HAP-1 (cell line): ENCODE measurements at regions not wholly inside any gene's neighbourhood (a gene's known extent, or its start where the extent isn't known, plus 50 kb on each side); places are given as distances from the start of the nearest gene placed in this dataset.

Source experiments
- DNase-seq, 2 experiments: peaks; one replicate each; pipeline ENCODE4 v3.0.0-alpha.2; 2016 to 2020; ENCODE audit warnings: low spot score in 2 of 2
- H3K27me3 ChIP-seq: fragments of 250-450 bp; sonication (Bioruptor Pico); 2 replicates; pipeline ENCODE4 v1.5.1; 2020; ENCODE audit warnings: low read depth, mild to moderate bottlenecking, moderate library complexity
- H3K36me3 ChIP-seq: fragments of 250-450 bp; sonication (Bioruptor Pico); replicated peaks from 2 replicates; pipeline ENCODE4 v1.5.1; 2020; ENCODE audit warnings: mild to moderate bottlenecking
- H3K4me1 ChIP-seq: fragments of 250-450 bp; sonication (Bioruptor Pico); 2 replicates; pipeline ENCODE4 v1.5.1; 2020; ENCODE audit warnings: mild to moderate bottlenecking
- H3K4me3 ChIP-seq: fragments of 250-450 bp; sonication (Bioruptor Pico); 2 replicates; pipeline ENCODE4 v1.5.1; 2020; ENCODE audit warnings: mild to moderate bottlenecking, moderate library complexity
- H3K9me3 ChIP-seq: fragments of 250-450 bp; sonication (Bioruptor Pico); 2 replicates; pipeline ENCODE4 v1.5.1; 2020; ENCODE audit warnings: mild to moderate bottlenecking, moderate library complexity
- in situ Hi-C: fragments of 300-500 bp; cut with MboI; formaldehyde crosslinking; loops from 3 replicates; pipeline ENCODE4 v1.14.3; 2020; ENCODE audit warnings: low sequenced_read_pairs, inconsistent platforms, mixed read lengths

DNA sequence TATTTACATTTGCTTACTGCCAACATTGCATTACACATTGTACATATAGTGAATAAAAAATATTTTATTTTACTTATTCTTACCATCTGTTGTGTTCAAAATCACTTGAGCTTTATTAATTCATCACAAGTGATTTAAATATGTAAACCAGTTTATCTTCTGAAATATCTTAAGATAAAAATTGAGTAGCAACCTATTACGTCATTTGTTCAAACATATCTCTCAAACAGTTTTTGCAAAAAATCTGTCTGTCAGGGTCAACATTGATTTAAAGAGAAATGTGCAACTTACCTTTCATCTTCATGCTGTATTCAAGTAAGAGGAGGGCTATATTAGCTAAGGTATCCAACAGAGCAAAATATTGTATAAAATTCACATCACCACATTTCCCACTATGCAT is 610.1 kb downstream of the PCDH19 start:
- no peak overlapping the region for H3K4me3 ChIP-seq
- no peaks in the 10 kb centered on the region for H3K36me3 ChIP-seq
- no peaks in the 10 kb centered on the region for H3K4me1 ChIP-seq
- no peak for DNase-seq
- H3K27me3 ChIP-seq: no peaks in the 10 kb centered on the region
- in situ Hi-C loops: no loop called here
- no peaks in the 10 kb centered on the region for H3K9me3 ChIP-seq

DNA sequence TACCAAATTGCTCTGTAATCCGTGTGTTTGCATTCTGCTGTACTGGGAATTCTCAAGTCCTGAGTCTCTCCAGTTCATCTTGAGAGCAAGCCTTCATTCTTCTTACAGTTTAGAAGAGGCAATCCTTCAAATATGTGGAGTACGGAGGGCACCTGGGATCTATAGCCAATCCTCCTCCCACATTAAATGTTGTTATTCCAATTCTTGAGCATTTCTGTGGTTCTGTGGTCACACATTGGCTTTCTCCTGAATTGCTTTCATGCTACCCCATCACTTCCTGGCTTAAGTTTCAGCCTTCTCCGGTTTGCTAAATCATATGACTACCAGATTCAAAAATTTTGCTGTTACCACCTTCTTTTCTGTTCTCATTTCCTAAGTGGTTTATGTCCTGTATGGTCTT is 611.1 kb downstream of the PCDH19 start:
- no peaks in the 10 kb centered on the region for H3K27me3 ChIP-seq
- no peaks in the 10 kb centered on the region for H3K9me3 ChIP-seq
- in situ Hi-C loops: no loop called here
- no peaks in the 10 kb centered on the region for H3K36me3 ChIP-seq
- no peaks in the 10 kb centered on the region for H3K4me1 ChIP-seq
- H3K4me3 ChIP-seq: no peak overlapping the region
- DNase-seq: no peak

DNA sequence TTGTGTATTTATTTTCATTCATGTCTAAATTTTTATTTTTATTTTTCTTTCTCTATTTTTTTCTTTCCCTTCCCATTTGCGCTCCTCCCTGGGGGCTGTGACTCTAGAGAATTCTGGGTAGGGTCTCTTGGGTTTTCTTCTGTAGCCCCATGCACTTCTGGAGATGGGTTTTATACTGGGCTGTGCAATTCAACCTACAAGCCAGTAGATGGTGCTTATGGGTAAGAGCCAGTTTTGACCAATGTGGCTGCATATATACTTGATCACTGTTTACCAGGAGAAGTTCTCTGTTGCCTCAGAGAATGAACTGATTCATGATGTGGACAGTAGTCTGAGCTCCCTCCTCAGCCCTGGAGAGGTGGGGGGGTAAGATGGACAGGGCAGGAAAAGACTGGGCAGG is 614.6 kb downstream of the PCDH19 start:
- Histone ChIP-seq H3K4me3 (no peak overlapping the region), H3K27me3 (no peaks in the 10 kb centered on the region), H3K9me3 (no peaks in the 10 kb centered on the region), H3K36me3 (no peaks in the 10 kb centered on the region), H3K4me1 (no peaks in the 10 kb centered on the region)
- in situ Hi-C loops: no loop called here
- DNase-seq: no peak

DNA sequence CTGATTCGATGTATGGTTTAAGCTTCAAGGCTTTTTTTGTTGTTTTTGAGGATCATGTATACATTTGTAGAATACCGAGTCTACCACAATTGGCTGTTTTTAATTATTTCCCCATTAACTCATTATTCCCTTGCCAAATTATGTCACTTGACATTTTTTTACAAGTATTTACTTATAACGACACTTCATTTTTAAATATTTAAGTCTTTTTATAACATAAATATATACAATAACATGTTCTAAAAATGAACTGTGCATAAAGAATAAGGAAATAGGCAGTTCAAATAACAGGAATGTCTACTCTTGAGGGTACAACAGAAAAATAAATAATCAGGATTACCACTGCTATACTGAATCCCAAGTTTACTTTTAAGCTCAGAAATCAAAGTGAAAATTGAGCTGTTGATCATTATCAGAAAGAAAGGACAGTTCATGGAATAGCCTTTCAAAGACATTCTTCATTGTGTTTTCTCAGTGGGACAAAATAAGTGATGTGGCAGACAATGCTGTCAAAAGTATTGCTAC is 627.5 kb downstream of the PCDH19 start:
- H3K4me1 ChIP-seq: no peaks in the 10 kb centered on the region
- H3K9me3 ChIP-seq: no peaks in the 10 kb centered on the region
- H3K4me3 ChIP-seq: no peak overlapping the region
- no peaks in the 10 kb centered on the region for H3K36me3 ChIP-seq
- DNase-seq: no peak
- H3K27me3 ChIP-seq: no peaks in the 10 kb centered on the region
- in situ Hi-C loops: no loop called here

- no peaks in the 10 kb centered on the region for H3K4me1 ChIP-seq
- no peak for DNase-seq
- in situ Hi-C loops: no loop called here
Observed at GRCh38 chrX:99777912-99778311, 632.2 kb downstream of the PCDH19 start.

DNA sequence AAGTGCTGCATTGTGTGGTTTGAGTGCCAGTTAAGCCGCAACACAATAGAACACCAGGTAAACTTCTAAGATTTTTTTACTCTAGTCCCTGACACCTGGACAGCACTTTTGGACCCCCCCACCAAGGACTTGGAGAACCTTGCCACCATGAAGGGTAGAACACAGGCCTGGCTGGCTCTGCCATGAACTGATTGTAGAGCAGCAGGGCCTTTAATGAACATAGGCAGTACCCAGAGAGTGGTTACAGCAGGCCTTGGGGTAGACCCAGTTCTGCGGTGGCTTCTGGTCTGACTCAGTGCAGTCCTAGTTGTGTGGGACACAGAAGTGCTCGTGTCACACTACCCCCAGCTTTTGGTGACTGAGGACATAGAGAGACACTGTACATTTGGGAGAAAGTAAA is 648.3 kb downstream of the PCDH19 start:
- Histone ChIP-seq H3K27me3 (peaks cover 3% of the 10 kb centered on the region; the same call in 1 of the 2 replicates), H3K4me3 (no peak overlapping the region), H3K9me3 (no peaks in the 10 kb centered on the region), H3K36me3 (no peaks in the 10 kb centered on the region), H3K4me1 (no peaks in the 10 kb centered on the region)
- in situ Hi-C loops: no loop called here
- DNase-seq: no peak

More at GRCh38 chrX:99777912-99778311, 632.2 kb downstream of the PCDH19 start:
- Histone ChIP-seq H3K27me3 (no peaks in the 10 kb centered on the region), H3K4me3 (no peak overlapping the region), H3K36me3 (no peaks in the 10 kb centered on the region), H3K9me3 (no peaks in the 10 kb centered on the region)

GRCh38 chrX:99752776-99753175 is 657.3 kb downstream of the PCDH19 start:
- no peaks in the 10 kb centered on the region for H3K27me3 ChIP-seq
- H3K4me3 ChIP-seq: no peak overlapping the region
- H3K4me1 ChIP-seq: no peaks in the 10 kb centered on the region
- no peaks in the 10 kb centered on the region for H3K36me3 ChIP-seq
- no peaks in the 10 kb centered on the region for H3K9me3 ChIP-seq
- DNase-seq: no peak
- in situ Hi-C loops: no loop called here

GRCh38 chrX:99750721-99751120 is 659.4 kb downstream of the PCDH19 start:
- no peaks in the 10 kb centered on the region for H3K9me3 ChIP-seq
- no peak for DNase-seq
- H3K27me3 ChIP-seq: no peaks in the 10 kb centered on the region
- in situ Hi-C loops: no loop called here
- H3K4me1 ChIP-seq: no peaks in the 10 kb centered on the region
- H3K4me3 ChIP-seq: no peak overlapping the region
- H3K36me3 ChIP-seq: no peaks in the 10 kb centered on the region

DNA sequence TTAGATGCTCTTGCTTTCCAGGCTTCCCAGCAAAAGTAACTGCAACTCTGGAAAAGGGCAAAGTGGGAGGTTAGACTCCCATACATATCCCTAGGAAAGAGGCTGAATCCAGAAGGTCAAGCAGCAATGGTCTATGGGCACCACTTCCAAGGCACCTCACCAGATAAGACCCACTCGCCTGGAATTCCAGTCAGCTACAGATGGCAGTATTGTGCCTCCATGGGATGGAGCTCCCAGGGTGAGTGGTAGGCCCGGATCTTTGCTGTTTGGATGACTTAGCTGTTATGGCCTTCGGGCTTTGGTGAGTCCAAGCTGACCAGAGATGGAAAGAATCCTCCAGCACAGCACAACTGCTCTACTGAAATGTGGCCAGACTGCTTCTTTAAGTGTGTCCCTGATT is 688.0 kb downstream of the PCDH19 start:
- no peaks in the 10 kb centered on the region for H3K36me3 ChIP-seq
- in situ Hi-C loops: no loop called here
- no peaks in the 10 kb centered on the region for H3K4me1 ChIP-seq
- H3K4me3 ChIP-seq: no peak overlapping the region
- no peak for DNase-seq
- H3K9me3 ChIP-seq: no peaks in the 10 kb centered on the region
- no peaks in the 10 kb centered on the region for H3K27me3 ChIP-seq

DNA sequence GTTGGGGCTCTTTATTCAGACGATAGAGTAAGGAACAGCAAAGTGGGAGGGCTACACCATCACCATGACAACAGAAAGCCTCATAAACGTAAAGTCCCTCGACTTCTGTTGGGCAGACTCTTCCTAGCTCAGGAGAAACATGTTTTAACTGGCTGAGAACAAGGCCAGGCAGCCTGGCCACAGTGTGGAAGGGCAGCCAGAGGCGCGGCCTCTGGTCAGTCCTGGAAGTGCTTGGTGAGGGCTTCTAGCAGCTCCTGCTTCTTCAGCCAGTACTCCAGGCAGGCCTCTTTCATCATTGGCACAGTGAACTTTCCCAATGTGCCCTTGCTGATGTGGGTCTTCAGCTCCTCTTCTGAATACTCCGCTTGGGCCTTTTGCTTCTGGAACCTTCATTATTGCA is 690.9 kb downstream of the PCDH19 start:
- Histone ChIP-seq H3K4me3 (no peak overlapping the region), H3K9me3 (no peaks in the 10 kb centered on the region), H3K36me3 (no peaks in the 10 kb centered on the region), H3K4me1 (no peaks in the 10 kb centered on the region), H3K27me3 (no peaks in the 10 kb centered on the region)
- DNase-seq: no peak
- in situ Hi-C loops: no loop called here

DNA sequence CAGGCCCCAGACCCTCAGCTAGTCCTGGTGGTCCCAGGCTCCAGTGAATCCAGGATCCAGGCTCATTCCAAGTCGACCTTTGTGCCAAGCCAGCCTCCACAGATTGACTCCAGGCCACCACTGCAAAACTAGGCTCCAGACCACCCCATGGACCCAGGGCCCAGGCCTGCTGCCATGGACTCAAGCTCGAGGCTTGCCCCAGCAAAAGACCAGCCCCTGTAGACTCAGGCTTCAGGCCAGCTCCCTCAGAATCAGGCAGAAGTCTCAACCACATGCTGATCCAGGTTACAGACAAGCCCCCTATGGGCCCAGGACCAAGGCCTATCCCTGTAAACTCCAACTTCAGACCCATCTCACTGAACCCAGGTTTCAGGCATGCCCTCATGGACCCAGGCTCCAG is 692.4 kb downstream of the PCDH19 start:
- H3K9me3 ChIP-seq: no peaks in the 10 kb centered on the region
- DNase-seq: no peak
- H3K36me3 ChIP-seq: no peaks in the 10 kb centered on the region
- in situ Hi-C loops: no loop called here
- no peaks in the 10 kb centered on the region for H3K27me3 ChIP-seq
- no peak overlapping the region for H3K4me3 ChIP-seq
- no peaks in the 10 kb centered on the region for H3K4me1 ChIP-seq

- Histone ChIP-seq H3K9me3 (no peaks in the 10 kb centered on the region), H3K36me3 (no peaks in the 10 kb centered on the region), H3K4me1 (no peaks in the 10 kb centered on the region), H3K27me3 (no peaks in the 10 kb centered on the region), H3K4me3 (no peak overlapping the region)
- in situ Hi-C loops: no loop called here
- DNase-seq: no peak
Observed at GRCh38 chrX:99705701-99706100, 704.4 kb downstream of the PCDH19 start.

DNA sequence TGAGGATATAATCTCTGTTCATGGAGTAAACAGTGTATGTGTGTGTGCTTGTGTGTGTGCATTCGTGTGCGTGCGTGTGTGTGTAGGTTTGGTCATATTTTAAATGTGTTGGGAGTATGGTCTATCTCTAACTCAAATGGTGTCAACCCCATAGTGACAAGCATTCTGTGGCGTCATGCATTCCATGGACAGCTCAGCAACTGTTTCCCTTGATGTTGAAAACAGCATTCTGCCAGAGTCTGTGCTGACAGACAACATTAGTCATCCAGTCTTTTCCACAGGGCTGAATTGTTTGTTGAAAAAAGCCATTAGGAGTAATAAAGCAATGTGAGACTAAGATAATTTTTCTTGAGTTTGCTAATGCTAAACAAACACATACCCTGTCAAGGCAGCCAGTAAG is 706.6 kb downstream of the PCDH19 start:
- no peak for DNase-seq

DNA sequence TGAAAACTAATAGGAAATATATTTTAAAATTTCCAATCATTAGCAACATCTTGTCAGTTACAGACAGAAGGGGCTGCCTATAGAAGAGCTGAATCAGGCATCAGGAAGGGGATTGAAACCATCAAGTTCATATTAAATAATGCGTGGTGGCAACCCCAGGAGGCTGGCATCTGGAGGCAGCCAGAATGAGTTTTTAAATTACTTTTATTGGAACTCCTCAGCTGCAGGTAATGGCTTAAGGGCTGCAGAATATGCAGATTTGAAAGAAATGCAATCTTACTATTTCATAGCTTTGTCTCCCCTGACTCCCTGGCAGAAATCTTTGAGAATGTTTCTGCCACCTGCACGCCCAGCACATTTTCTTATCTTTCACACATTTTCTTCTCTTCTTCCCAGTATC is 711.6 kb downstream of the PCDH19 start:
- in situ Hi-C loops: no loop called here
- no peaks in the 10 kb centered on the region for H3K9me3 ChIP-seq
- H3K36me3 ChIP-seq: no peaks in the 10 kb centered on the region
- no peaks in the 10 kb centered on the region for H3K27me3 ChIP-seq
- H3K4me3 ChIP-seq: no peak overlapping the region
- no peak for DNase-seq
- no peaks in the 10 kb centered on the region for H3K4me1 ChIP-seq

More for the DNA sequence above, 706.6 kb downstream of the PCDH19 start:
- H3K27me3 ChIP-seq: no peaks in the 10 kb centered on the region
- H3K9me3 ChIP-seq: no peaks in the 10 kb centered on the region
- no peaks in the 10 kb centered on the region for H3K4me1 ChIP-seq
- H3K4me3 ChIP-seq: no peak overlapping the region
- in situ Hi-C loops: no loop called here
- H3K36me3 ChIP-seq: no peaks in the 10 kb centered on the region

DNA sequence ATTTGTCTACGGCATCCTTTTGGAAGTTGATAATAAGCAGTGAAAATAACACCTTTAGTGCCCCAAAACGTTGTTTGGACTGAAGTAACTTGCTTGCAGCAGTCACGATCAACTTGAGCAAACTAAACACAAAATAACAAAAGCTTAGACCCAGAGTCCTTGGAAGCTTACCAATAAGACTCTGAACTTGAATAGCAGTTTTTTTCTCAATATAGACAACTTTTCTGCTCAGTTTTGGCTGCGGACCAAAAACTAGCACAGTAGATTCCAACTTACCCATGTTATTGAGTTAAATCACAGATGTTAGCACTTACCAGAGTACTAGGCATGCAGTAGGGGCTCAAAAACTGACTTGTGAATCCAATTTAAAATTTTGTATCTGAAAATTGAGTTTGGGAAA is 746.9 kb downstream of the PCDH19 start:
- DNase-seq: no peak
- in situ Hi-C loops: no loop called here

More for the DNA sequence above, 746.9 kb downstream of the PCDH19 start:
- H3K9me3 ChIP-seq: no peaks in the 10 kb centered on the region; the same call in 1 of the 2 replicates
- H3K4me3 ChIP-seq: no peak overlapping the region
- no peaks in the 10 kb centered on the region for H3K27me3 ChIP-seq
- H3K36me3 ChIP-seq: no peaks in the 10 kb centered on the region
- no peaks in the 10 kb centered on the region for H3K4me1 ChIP-seq
